GM23248 (cell line): ENCODE measurements at regions not wholly inside any gene's neighbourhood (a gene's known extent, or its start where the extent isn't known, plus 50 kb on each side); places are given as distances from the start of the nearest gene placed in this dataset.

Source experiments
- DNase-seq: peaks from one replicate; pipeline ENCODE4 v3.0.0-alpha.2; 2015
- H2AFZ ChIP-seq: fragments of 200-600 bp; sonication (generic); 2 replicates; pipeline ENCODE4 v1.6.1; 2016; ENCODE audit warnings: antibody characterized with exemption
- H3F3A ChIP-seq: fragments of 200-600 bp; sonication (generic); 2 replicates; pipeline ENCODE4 v1.6.1; 2016; ENCODE audit warnings: mild to moderate bottlenecking, antibody characterized with exemption, mixed run types; ENCODE audit not compliant: insufficient read depth
- H3K27ac ChIP-seq: fragments of 200-600 bp; sonication (generic); 2 replicates; pipeline ENCODE4 v1.5.1; 2016; ENCODE audit warnings: mild to moderate bottlenecking
- H3K27me3 ChIP-seq: fragments of 200-600 bp; sonication (generic); replicated peaks from 2 replicates; pipeline ENCODE4 v1.6.1; 2016; ENCODE audit warnings: mild to moderate bottlenecking; ENCODE audit not compliant: insufficient read depth
- H3K36me3 ChIP-seq: fragments of 200-600 bp; sonication (generic); 2 replicates; pipeline ENCODE4 v1.6.1; 2016; ENCODE audit warnings: low read depth, mild to moderate bottlenecking
- H3K4me1 ChIP-seq: fragments of 200-600 bp; sonication (generic); 2 replicates; pipeline ENCODE4 v1.6.1; 2016; ENCODE audit warnings: mild to moderate bottlenecking; ENCODE audit not compliant: insufficient read depth
- H3K4me2 ChIP-seq: fragments of 200-600 bp; sonication (generic); one replicate; pipeline ENCODE4 v1.6.1; 2016; ENCODE audit warnings: mild to moderate bottlenecking; ENCODE audit not compliant: unreplicated experiment
- H3K4me3 ChIP-seq: fragments of 200-600 bp; sonication (generic); 2 replicates; pipeline ENCODE4 v1.5.1; 2016; ENCODE audit warnings: mild to moderate bottlenecking
- H3K79me2 ChIP-seq: fragments of 200-600 bp; sonication (generic); 2 replicates; pipeline ENCODE4 v1.6.1; 2016; ENCODE audit warnings: mild to moderate bottlenecking; ENCODE audit not compliant: insufficient read depth
- H3K9ac ChIP-seq: fragments of 200-600 bp; sonication (generic); 2 replicates; pipeline ENCODE4 v1.6.1; 2016; ENCODE audit warnings: mild to moderate bottlenecking
- H3K9me2 ChIP-seq: fragments of 200-600 bp; sonication (generic); 2 replicates; pipeline ENCODE4 v1.6.1; 2016; ENCODE audit warnings: mixed run types, mild to moderate bottlenecking, moderate library complexity; ENCODE audit not compliant: insufficient read depth
- H3K9me3 ChIP-seq: fragments of 200-600 bp; sonication (generic); one replicate; pipeline ENCODE4 v1.6.1; 2017; ENCODE audit warnings: low read depth
- H4K20me1 ChIP-seq: fragments of 200-600 bp; sonication (generic); 2 replicates; pipeline ENCODE4 v1.6.0; 2016; ENCODE audit not compliant: insufficient read depth
- EZH2 ChIP-seq: fragments of 200-600 bp; sonication (generic); IDR thresholded peaks from 2 replicates; pipeline ENCODE4 v1.6.1; 2018; ENCODE audit warnings: antibody characterized with exemption, mild to moderate bottlenecking; ENCODE audit not compliant: insufficient read depth, poor library complexity, severe bottlenecking
- EZH2phosphoT487 ChIP-seq: fragments of 200-600 bp; sonication (generic); IDR thresholded peaks from 2 replicates; pipeline ENCODE4 v1.6.1; 2018; ENCODE audit warnings: antibody characterized with exemption, moderate library complexity, mild to moderate bottlenecking, low read depth; ENCODE audit not compliant: insufficient read depth
- WGBS, 2 experiments: methylation state at CpG; one replicate each; pipeline ENCODE4 v1.1.6; 2015 to 2017; ENCODE audit warnings: low lambda C conversion rate in 2 of 2, low coverage in 1 of 2; ENCODE audit errors: missing lambda C conversion rate in 2 of 2; 5-methylcytosine and 5-hydroxymethylcytosine counted together
- in situ Hi-C: fragments of 300-500 bp; cut with MboI; formaldehyde crosslinking; loops from 2 replicates; pipeline ENCODE4 v1.15.0; 2020

DNA sequence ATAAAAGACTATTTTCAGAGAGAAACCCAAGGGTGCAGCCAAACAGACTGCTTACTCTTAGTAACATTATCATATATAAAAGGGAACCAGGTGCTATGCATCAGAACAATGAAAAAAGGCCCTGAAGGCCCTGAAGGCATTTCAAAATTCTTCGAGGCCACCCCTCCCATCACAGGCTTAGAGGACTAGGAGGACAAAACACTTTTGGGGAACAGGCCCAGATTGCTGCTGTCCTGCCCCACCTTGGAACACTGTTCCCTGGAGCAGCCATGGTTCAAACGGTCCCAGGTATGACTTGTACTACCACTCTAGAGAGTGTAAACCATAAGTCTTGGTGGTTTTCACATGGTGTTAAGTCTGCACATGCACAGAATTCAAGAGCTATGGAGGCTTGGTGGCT is 2183.1 kb upstream of the CELF4 start:
- 89 to 90% methylated on average over 2 of the region's 2 CpGs for WGBS, 2 experiments
- no peak for DNase-seq
- Histone ChIP-seq H3K4me2 (no peak overlapping the region), H4K20me1 (no peaks in the 10 kb centered on the region), H3K9ac (no peak overlapping the region), H2AFZ (no peak overlapping the region), H3K9me2 (no peaks in the 10 kb centered on the region), H3K9me3 (no peaks in the 10 kb centered on the region), H3K27ac (no peak overlapping the region), H3K4me1 (no peaks in the 10 kb centered on the region), H3K27me3 (no peaks in the 10 kb centered on the region), H3K4me3 (no peak overlapping the region), H3K36me3 (no peaks in the 10 kb centered on the region), H3K79me2 (no peaks in the 10 kb centered on the region), H3F3A (no peaks in the 10 kb centered on the region)
- in situ Hi-C loops: no loop called here
- TF ChIP-seq EZH2phosphoT487 (no peak), EZH2 (no peak)

DNA sequence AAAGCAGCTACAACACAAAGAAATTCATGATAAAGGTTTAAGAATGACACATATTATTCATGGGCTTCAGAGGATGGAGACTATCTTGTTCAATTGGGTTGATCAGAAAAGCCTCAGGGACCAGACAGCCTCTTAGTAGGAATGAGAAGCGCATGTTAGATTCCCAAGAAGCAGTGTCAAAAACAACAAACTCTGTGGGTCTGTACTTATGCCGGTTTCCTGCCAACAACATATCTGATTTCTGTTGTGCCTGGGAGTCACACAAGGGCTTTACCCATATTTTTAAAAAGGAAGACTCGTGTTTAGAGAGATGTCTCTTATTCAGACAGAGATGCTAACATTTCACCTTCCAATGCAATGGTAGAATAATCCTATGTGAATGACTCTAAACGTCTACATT is 2180.6 kb upstream of the CELF4 start:
- Histone ChIP-seq H3K27me3 (no peaks in the 10 kb centered on the region), H3K4me1 (no peaks in the 10 kb centered on the region), H3K36me3 (no peaks in the 10 kb centered on the region), H3K27ac (no peak overlapping the region), H3K4me3 (no peak overlapping the region), H3K9ac (no peak overlapping the region), H2AFZ (no peak overlapping the region), H3K79me2 (no peaks in the 10 kb centered on the region), H4K20me1 (no peaks in the 10 kb centered on the region), H3K9me3 (no peaks in the 10 kb centered on the region), H3F3A (no peaks in the 10 kb centered on the region), H3K9me2 (no peaks in the 10 kb centered on the region), H3K4me2 (no peak overlapping the region)
- TF ChIP-seq EZH2phosphoT487: no peak
- no peak for TF ChIP-seq EZH2
- DNase-seq: no peak
- in situ Hi-C loops: no loop called here
- WGBS, 2 experiments: 92% methylated on average over 4 of the region's 4 CpGs

- Histone ChIP-seq H3F3A (no peaks in the 10 kb centered on the region), H3K9me2 (no peaks in the 10 kb centered on the region), H3K4me3 (no peak overlapping the region), H3K9me3 (no peaks in the 10 kb centered on the region), H3K79me2 (no peaks in the 10 kb centered on the region), H3K4me1 (no peaks in the 10 kb centered on the region), H4K20me1 (no peaks in the 10 kb centered on the region), H3K9ac (no peak overlapping the region), H3K27me3 (no peaks in the 10 kb centered on the region), H2AFZ (no peak overlapping the region), H3K4me2 (no peak overlapping the region), H3K36me3 (no peaks in the 10 kb centered on the region), H3K27ac (no peak overlapping the region)
- TF ChIP-seq EZH2 (no peak), EZH2phosphoT487 (no peak)
- in situ Hi-C loops: no loop called here
- DNase-seq: no peak
Measured at GRCh38 chr18:39743463-39743862, 2177.9 kb upstream of the CELF4 start.

GRCh38 chr18:39741755-39742466 is 2176.3 kb upstream of the CELF4 start:
- in situ Hi-C loops: no loop called here
- Histone ChIP-seq H2AFZ (no peak overlapping the region), H3K27ac (no peak overlapping the region), H3K36me3 (no peaks in the 10 kb centered on the region), H3K27me3 (no peaks in the 10 kb centered on the region), H3K79me2 (no peaks in the 10 kb centered on the region), H4K20me1 (no peaks in the 10 kb centered on the region), H3F3A (no peaks in the 10 kb centered on the region), H3K4me2 (no peak overlapping the region), H3K9me2 (no peaks in the 10 kb centered on the region), H3K9ac (no peak overlapping the region), H3K4me3 (no peak overlapping the region), H3K9me3 (no peaks in the 10 kb centered on the region), H3K4me1 (no peaks in the 10 kb centered on the region)
- no peak for TF ChIP-seq EZH2
- TF ChIP-seq EZH2phosphoT487: no peak
- WGBS, 2 experiments: 93 to 94% methylated on average over 8 of the region's 8 CpGs
- no peak for DNase-seq

- no peak overlapping the region for H3K4me3 ChIP-seq
- no peaks in the 10 kb centered on the region for H3K9me3 ChIP-seq
- no peak overlapping the region for H3K27ac ChIP-seq
- H3K4me2 ChIP-seq: no peak overlapping the region
- H3K36me3 ChIP-seq: no peaks in the 10 kb centered on the region
- H3F3A ChIP-seq: no peaks in the 10 kb centered on the region
- no peak overlapping the region for H3K9ac ChIP-seq
- H2AFZ ChIP-seq: no peak overlapping the region
- DNase-seq: no peak
- WGBS, 2 experiments: 96 to 97% methylated on average over 3 of the region's 3 CpGs
- no peaks in the 10 kb centered on the region for H3K9me2 ChIP-seq
- no peaks in the 10 kb centered on the region for H3K4me1 ChIP-seq
- H4K20me1 ChIP-seq: no peaks in the 10 kb centered on the region
- TF ChIP-seq EZH2phosphoT487 (no peak), EZH2 (no peak)
- H3K79me2 ChIP-seq: no peaks in the 10 kb centered on the region
- H3K27me3 ChIP-seq: no peaks in the 10 kb centered on the region
- in situ Hi-C loops: no loop called here
Measured at GRCh38 chr18:39737869-39738268, 2172.3 kb upstream of the CELF4 start.
